ENCODE measurements at regions not wholly inside any gene's neighbourhood (a gene's known extent, or its start where the extent isn't known, plus 50 kb on each side); places are given as distances from the start of the nearest gene placed in this dataset.

- TF ChIP-seq CTCF (conservative IDR thresholded peaks at IDR 0.05; ENCODE audit: low read length) (no peak), EZH2phosphoT487 (IDR thresholded peaks at IDR 0.05; ENCODE audit: borderline replicate concordance) (no peak)
Measured at GRCh38 chr10:125274961-125275360, 114.6 kb upstream of the CTBP2 start.
